Stimulated activated CD4-positive, alpha-beta T cell treated with anti-CD3 and anti-CD28 coated beads, Interleukin-4, amount 100 ng/mL, for 24 hours (primary cell): ENCODE measurements at regions not wholly inside any gene's neighbourhood (a gene's known extent, or its start where the extent isn't known, plus 50 kb on each side); places are given as distances from the start of the nearest gene placed in this dataset.

Experiments
- DNase-seq: peaks from one replicate; pipeline ENCODE4 v3.0.0-alpha.2; 2020

DNA sequence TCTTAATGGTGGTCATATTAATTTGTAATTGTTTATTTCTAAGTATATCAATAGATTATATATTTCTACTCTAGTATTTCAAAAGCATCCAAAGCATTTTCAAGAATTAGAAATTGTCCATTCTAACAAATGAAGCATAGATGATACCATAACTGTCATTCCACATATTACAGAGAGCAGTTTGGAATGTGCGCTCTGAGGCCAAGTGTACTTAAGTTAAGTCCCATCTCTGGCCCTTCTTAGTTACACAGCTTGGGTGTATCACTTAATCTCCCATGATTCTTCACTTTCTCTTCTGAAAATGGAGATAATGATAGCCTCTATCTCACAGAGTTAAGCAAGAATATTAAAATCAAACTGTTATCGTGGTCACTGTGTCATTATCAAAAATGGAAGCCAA lies 281.1 kb downstream of the MRPL39 start:
- no peak for DNase-seq

DNA sequence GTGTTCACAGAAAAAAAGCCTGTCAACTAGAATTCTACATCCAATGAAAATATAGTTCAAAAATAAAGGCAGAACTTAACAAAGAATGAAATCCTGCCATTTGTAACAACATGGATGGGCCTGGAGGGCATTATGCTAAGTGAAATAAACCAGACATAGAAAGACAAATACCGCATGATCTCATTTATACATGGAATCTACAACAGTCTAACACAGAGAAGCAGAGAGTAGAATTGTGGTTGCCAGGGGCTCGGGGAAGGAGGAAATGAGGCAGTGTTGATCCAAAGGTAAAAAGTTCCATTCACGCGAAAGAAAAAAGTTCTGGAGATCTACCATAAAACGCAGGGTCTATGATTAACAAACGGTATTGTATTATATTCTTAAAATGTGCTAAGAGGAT lies 282.6 kb downstream of the MRPL39 start:
- DNase-seq, result no peak

DNA sequence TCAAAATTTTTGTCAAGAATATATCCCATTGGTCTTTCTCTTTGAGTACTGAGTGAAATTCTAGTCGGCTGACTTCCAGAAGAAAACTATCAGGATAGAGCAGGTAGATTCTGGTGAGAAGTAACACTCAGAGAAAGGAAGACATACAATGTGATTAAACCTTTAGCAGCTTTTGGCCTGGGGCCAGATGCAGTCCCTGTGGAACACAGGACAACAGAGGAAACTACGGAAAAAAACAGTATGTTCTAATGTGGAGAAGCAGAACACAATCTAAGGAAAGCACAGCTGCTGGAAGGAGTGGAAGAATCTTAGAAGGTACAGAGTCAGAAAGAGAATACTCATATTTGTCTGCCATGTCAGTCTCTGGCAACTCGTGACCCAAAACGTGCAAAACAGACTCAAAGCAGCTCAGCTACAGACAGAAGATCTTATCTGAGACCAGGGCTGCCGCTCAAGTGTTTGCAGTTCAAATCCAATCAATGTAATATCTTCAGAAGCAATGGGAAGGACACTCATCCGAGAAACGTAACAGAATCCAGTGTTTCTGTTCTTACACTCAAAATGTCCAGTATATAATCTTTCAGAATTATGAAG lies 283.8 kb downstream of the MRPL39 start:
- DNase-seq, result no peak

DNA sequence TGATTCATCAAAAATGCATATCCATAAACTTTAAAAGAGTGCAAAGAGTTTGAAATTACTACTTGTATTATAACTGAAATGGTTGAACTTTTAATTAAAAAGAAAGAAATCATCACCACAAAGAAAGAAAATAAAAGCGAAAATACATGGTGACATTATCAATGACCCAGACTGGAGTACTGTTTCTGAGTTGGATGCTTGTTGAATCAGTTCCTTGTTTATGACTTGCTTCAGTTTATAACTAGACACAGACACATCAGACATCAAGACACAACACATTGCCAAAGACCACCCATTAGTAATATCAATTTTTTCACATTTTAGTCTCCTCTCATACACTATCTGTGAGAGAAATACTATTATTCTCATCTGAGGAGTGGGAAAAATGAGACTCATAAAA lies 293.0 kb downstream of the MRPL39 start:
- DNase-seq, result no peak

DNA sequence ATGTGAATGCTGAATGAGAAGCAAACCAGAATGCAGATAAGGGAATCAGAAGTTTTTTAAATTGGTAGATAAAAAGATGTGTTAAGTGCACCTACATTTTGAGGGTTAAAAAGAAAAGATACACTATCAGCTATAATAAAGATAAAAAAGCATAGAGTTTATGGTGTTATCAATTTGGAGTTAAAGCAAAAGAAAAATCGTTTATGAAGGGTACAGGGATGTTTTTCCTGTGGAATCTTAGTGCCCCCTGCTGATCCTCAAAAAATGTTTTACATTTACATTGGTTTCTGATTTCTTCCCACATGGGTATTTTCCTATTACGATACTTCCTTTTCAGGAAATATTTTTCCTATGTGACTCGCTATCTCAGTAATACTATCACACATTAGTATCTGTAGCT lies 293.5 kb downstream of the MRPL39 start:
- no peak for DNase-seq

DNA sequence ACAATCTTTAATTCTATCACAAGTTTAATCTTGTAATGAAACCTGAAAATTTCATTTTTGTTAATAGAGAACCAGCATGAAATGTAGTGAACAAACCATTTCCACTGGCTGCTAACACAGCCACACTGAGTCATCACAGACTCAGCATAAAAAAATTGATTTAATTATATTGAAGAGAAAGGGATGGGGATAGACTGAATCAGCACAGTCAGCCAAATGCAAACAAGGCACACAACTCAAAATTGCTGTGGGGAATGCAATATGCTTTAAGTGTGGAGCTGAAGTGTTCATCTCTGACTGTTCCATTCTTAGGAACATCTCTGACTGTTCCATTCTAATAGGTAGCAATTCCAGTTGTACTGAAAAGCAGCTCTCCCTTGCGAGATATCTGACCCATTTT lies 299.8 kb downstream of the MRPL39 start:
- no peak for DNase-seq

DNA sequence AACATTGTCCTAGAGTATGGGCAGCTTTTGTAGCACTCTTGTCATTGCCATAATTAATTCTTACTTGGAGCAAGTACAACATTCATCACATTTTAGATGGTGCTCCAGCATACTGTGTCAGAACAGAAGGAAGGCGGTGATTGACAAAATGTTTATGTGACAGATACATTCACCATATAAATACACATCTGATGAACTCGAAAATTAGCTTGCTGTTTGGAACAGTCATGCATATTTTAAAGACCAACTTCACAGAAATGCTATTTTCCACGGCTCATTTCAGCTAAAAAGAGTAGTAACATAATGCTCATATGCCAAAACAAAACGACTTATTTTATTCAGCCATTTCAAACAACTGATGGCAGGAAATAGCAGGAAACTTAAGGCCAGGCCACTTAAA lies 302.7 kb downstream of the MRPL39 start:
- DNase-seq, result no peak

DNA sequence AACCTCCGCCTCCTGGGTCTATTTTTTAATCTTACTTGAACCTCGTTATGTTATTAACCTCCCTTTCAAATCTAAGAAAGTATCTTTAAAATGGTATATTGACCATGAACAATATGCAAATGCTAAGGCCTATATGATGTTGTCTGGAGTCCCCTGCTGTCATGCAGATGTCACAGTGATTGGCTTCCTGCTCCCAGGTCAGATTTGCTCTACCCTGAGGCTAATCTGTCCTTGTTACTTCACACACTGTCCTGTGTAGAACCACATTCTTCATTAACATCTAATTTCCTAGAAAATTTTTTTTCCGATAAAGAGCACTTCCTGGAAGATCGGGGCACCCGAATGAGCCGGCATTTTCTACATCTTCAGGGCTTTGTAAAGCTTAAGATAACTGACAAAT lies 306.6 kb downstream of the MRPL39 start:
- DNase-seq, result no peak

DNA sequence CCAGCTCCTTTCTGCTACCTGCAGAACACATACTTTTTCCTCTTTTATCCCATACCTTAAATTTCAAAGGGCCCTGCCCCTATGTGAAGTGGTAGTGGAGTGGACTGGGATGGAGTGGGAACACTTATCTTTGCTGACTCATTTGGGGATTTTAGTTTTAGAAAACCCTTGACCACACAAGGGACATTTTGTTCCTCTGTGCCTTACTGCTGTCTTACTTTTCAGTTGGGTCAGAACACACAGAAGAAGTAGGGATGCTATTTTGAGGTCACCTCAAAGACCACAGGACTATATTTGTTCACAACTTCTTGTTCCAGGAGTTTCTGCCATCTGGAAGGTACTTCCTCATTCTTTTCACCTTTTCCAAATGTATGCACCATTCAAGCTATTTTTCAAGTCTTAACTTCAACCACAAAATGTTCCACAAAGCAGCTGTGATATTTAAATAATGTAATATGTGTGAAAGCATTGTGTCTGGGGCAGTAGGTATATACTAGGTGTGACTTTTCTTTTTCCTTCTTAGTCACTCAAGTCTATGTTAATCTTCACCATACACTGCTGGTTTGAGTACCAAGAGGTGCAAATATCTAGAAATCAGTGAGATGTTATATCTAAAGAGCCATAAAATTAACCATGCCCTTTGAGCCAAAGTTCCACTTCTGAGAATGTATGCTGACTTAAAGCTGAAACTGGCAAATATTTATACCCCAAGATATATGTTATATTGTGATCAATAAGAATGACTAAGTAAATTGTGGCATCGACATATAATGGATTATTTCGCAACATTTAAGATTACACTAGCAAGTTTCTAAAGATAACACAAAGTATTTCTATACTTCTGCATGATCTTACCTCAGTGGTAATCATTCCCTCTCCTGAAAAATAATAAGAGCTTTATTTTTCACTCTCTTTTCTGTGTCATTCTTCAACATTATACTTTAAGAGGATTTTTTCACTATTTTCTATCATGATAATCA lies 308.5 kb downstream of the MRPL39 start:
- no peak for DNase-seq

DNA sequence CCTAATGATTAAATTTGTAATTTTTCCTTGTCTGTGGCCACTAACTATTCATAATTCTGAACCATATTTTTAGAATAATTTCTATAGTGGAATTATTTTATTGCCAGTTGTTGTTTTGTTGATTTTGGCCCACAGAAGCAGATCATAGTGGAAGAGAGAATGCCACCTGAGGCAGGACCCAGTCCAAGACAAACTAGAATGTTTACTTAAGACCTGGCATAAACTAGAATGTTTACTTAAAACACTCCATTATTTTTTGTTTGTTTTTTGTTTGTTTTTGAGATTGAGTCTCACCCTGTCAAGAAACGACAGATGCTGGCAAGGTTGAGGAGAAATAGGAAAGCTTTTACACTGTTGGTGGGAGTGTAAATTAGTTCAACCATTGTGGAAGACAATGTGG lies 310.2 kb downstream of the MRPL39 start:
- DNase-seq, result no peak

DNA sequence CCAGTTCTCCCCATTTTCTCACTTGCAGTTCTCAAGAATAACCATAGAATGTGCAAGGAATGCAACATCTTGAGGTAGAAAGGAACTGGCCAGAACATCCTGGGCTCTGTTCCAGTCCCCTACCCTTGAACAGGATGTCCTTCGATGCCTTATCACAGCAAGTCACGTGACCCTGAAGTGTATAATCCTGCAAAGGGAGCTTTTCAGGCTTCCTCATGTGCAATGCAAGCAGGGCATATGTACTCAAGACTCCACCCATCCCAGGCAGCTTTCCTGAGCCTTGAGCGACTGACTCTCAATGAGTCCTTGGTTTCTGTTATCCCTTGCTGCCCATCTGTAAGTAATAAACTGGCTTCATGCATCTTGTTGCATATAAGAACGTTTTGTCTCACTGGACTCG lies 311.0 kb downstream of the MRPL39 start:
- no peak for DNase-seq

DNA sequence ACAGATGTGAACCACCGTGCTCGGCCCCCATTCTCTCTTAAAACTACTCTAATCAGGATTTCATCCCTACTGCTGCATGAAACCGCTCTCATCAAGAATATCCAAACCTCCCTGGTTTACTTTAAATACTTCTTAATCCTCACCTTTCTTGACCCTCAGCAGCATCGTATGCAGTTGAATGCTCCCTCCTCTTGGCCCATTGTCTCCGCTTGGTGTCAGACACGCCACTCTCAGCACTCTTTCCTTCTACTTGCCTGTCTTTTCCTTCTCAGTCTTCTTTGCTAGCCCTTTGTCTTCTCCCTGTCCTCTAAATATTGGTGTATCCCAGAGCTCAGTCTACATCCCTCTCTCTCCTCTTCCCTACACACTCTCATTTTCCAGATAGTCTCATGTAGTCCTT lies 314.9 kb downstream of the MRPL39 start:
- no peak for DNase-seq

DNA sequence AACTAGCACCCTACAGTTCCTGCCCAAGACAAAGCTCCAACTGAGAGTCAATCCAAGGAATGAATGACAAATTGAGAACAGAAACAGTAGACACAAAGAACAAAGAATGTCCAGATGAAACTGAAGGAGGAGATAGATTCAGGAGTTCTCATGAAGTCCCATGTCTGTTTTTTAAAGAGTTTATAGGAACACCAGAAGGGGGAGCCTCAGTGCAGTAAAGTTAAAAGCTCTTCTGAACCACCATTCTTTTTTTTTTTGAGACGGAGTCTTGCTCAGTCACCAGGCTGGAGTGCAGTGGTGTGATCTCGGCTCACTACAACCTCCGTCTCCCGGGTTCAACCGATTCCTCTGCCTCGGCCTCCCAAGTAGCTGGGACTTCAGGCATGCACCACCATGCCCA lies 323.6 kb downstream of the MRPL39 start:
- DNase-seq, result peak; percentile 7

DNA sequence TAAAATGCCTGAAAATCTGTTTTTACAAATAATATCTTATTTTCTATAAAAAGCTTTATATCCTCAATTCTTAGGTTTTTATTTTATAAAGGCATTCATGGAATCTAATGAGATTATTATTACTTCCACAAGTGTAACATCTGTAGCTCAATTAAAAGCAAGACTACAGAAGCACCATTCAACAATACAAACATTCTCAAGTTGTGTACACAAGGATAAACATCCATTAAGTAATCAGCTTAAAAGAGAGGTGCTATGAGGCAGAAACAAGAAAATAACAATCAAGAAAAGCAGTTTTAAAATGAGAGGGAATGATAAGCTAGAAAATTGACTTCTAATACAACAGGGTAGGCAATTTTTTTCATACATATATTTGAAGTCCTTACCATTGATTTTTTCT lies 326.1 kb downstream of the MRPL39 start:
- DNase-seq, result no peak

DNA sequence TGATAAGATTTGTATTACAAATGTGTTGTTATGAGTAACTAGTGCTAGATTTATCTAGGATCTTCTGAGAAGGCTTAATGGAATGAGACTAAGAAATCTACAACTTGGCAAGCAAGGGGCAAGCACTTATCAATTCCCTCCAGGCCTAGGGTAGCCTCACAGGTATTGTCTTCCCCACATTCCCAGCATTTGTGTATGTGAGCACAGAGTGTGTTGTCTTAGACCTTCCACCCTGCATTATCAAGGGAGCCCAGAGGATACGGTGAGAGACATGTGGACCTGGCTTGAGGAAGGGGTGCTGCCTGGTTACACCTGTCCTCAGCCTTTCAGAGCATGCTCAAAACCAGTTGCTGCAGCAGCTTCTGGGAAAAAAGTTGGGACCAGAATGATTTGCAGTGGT lies 327.2 kb downstream of the MRPL39 start:
- no peak for DNase-seq

DNA sequence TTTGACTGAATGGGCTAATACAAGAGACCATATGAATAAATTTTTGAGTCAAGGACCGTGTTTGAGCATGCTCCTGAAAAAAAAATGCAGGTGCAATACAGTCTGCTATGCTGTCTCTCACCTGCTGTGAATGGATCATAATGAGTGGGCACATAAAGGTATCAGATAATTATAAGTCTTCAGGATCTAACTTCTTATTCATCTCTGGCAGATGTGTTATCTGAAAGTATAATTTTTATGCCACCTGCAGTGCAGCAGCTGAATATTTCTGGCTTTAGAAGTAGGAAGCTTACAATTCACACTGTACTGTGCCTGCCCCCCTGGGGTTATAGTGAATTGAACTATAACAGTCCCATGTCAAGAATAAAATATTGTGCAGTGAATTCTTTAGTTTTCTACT lies 333.3 kb downstream of the MRPL39 start:
- no peak for DNase-seq

DNA sequence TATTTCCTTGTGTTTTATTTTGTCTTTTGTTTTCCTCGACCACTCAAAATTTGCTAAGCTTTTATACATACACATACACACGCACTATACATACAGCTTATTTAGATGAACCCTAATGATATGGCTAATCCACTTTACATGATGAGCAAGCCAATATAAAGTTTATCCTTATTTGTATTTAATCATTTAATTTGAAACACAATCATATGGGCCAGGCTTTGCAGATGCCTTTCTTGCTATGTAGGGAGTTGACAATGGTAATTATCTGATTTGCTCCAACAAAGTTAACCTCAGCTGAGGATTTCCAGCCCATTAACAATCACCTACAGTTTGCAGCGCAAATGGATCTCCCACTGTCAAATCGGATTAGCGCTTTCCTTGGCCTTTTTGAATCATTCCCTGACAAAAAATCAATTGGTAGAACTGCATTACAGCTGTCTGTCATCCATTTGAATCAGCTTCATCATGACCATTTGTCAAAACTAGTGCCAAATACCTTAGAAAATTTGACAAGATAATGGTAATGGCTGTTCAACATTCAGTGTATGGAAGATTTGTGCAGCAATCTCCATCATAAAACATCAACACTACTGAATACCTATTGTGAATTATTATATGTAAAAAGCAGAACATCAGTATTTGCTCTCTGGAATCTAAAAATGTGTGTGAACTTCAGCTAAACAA lies 352.6 kb downstream of the MRPL39 start:
- no peak for DNase-seq

DNA sequence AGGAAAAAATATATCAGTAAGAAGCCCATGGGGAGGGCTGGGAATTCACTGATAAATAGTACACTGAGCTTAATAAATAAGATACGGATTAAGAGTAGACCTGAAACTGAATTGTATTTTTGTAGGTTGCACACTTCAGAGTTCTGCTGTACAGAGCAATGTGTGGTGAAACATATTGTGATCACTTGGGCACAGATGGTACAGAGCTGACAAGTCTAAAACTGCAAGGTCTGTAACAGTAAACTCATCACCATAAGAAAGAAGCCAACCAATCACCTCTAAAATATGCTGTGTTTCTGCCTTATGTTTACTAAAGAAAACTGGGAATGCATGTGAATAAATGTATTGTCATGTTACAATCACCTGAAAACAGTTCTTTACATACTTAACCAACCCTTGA lies 360.7 kb downstream of the MRPL39 start:
- DNase-seq, result no peak

DNA sequence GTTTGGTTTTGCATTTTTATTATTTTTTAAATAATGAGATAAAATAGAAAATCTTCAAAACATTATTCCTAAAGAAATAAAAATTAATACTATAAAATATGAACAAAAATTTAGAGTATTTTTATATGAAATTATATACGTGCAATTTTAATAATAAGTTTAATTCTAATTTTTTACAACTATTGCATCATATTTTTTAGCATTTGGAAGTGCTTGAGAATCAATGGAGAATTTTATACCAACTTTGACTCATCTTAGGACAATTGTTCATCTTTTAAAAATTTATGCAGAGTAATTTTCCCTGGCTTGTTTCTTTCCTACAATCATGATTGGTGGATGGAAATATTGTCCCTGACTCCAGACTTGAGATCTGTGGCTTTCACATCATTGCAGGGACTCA lies 362.5 kb downstream of the MRPL39 start:
- DNase-seq, result no peak

DNA sequence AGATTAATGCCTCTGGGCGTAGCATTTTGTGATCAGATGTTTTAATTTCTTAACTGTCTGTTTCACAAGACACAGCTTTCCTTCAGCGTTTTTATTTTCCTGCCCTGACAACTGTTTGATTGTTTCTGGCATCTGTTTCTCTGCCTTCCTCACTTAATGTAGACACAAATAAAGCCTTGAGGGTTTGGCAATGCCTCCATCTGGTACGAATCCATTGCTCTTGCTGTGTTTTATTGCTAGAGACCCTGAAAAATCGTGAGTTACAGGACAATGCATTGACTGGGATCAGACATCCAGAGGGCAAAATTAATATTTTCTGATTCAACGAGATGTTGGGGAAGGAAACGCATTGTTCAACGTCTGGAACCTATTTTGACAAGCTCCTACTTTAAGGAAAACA lies 363.5 kb downstream of the MRPL39 start:
- no peak for DNase-seq

DNA sequence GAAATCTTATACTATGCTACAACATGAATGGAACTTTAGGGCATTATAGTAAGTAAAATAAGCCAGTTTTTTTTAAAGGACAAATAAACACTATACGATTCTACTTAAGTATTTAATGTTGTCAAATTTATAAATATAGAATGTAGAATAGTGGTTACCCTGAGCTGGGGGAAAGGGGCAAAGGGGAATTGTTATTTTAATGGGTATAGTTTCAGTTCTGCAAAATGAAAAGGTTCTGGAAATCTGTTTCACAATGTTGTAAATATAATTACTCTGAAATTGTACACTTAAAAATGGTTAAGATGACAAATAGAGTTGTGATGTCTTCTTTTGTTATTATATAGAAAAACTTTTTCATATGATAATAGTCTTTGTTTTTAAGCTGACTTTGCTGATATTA lies 366.3 kb downstream of the MRPL39 start:
- DNase-seq, result no peak

DNA sequence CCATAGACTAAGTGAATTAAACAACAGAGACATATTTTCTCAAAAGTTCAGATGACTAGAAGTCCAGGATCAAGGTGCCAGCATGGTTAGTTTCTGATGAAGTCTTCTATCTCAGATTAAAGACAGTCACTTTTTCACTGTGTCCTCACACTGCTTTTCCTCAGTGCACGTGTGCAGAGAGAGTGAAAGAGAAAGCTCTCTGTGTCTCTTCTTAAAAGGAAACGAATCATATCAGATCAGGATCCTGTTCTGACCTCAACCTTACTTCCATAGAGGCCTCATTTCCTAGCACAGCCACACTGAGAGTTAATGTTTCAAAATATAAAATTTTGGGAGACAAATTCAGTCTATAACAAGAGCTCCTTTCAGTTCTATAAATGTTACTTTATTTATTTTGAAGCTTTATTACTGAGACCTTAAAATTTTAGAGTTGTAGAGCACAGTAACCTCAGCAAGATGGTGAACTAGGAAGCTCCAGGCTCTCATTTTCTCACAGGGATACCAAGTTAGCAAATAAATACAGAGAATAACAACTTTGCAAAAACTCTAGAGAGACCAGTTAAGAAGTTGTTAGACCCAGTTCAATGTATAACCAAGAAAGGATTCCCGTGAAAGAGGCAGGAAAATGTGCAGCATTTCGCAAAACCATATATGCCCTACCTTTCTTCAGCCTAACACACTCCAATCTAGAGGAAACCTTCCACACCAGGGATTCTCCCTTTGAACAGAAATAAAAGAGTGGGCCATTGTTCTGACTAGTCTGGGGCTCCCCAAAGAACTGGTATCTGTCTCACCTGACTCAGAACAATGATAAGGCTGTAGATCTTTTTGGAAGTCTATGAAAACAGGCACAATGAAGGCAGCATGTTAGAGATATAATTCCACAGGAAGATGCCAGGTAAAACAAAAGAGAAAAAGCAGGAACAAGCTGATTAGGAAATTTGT lies 372.2 kb downstream of the MRPL39 start:
- DNase-seq, result no peak

DNA sequence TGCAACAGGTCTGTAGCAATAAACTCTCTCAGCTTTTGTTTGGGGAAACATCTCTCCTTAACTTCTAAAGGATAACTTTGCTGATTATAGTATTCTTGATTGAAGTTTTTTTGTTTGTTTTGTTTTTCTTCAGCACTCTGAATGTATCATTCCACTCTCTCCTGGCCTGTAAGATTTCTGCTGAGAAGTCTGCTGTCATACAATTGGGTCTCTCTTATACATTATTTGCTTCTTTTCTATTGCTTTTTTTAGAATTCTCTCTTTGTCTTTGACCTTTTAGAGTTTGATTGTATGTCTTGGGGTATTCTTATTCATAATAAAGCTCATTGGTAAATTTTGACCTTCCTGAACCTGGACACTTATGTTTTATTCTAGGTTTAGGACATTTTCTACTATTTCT lies 386.3 kb downstream of the MRPL39 start:
- no peak for DNase-seq
